ENCODE measurements at regions not wholly inside any gene's neighbourhood (a gene's known extent, or its start where the extent isn't known, plus 50 kb on each side); places are given as distances from the start of the nearest gene placed in this dataset.

- TF ChIP-seq TAF1 (IDR thresholded peaks at IDR 0.05; ENCODE audit: low read depth, low read length) (no peak), POLR2A (IDR thresholded peaks at IDR 0.05; ENCODE audit: low read depth, low read length) (no peak)
Measured at GRCh38 chr10:63071145-63071544, 62.0 kb upstream of the NRBF2 start.
